ENCODE measurements at regions not wholly inside any gene's neighbourhood (a gene's known extent, or its start where the extent isn't known, plus 50 kb on each side); places are given as distances from the start of the nearest gene placed in this dataset.

GRCh38 chr4:188578657-188579056 is 439.4 kb downstream of the TRIML1 start:
- WGBS, 2 donors = 58 to 75% methylated on average over 1 of the region's 1 CpG
- no peak for DNase-seq (ENCODE audit: low spot score in 2 of 2)
- intact Hi-C loops (cut with DNase I; ENCODE audit: low total_unique reads) = no loop called here
- TF ChIP-seq POLR2A (IDR thresholded peaks at IDR 0.05) = no peak
- no peak overlapping the region for H3K4me3 ChIP-seq (ENCODE audit: low read depth, poor library complexity, severe bottlenecking)

GRCh38 chr4:188596021-188596420 is 456.8 kb downstream of the TRIML1 start:
- no peak for DNase-seq (ENCODE audit: low spot score in 2 of 2)
- no peak for TF ChIP-seq CTCF (IDR thresholded peaks at IDR 0.05)
- no peak for TF ChIP-seq POLR2A (IDR thresholded peaks at IDR 0.05)
- intact Hi-C loops (cut with DNase I; ENCODE audit: low total_unique reads) = no loop called here
- 73 to 83% methylated on average over 5 of the region's 5 CpGs for WGBS, 2 donors
- no peak overlapping the region for H3K4me3 ChIP-seq (ENCODE audit: low read depth, poor library complexity, severe bottlenecking)

GRCh38 chr4:188603646-188604045 is 464.4 kb downstream of the TRIML1 start:
- DNase-seq (ENCODE audit: low spot score in 2 of 2) = no peak
- TF ChIP-seq POLR2A (IDR thresholded peaks at IDR 0.05) (no peak), CTCF (IDR thresholded peaks at IDR 0.05) (no peak)
- intact Hi-C loops (cut with DNase I; ENCODE audit: low total_unique reads) = no loop called here
- 74 to 84% methylated on average over 4 of the region's 4 CpGs for WGBS, 2 donors
- no peak overlapping the region for H3K4me3 ChIP-seq (ENCODE audit: low read depth, poor library complexity, severe bottlenecking)

- TF ChIP-seq POLR2A (IDR thresholded peaks at IDR 0.05) (no peak), CTCF (IDR thresholded peaks at IDR 0.05) (no peak)
- intact Hi-C loops (cut with DNase I; ENCODE audit: low total_unique reads) = no loop called here
- no peak overlapping the region for H3K4me3 ChIP-seq (ENCODE audit: low read depth, poor library complexity, severe bottlenecking)
- WGBS, 2 donors = 80 to 85% methylated on average over 4 of the region's 4 CpGs
- DNase-seq (ENCODE audit: low spot score in 2 of 2) = no peak
Observed at GRCh38 chr4:188606635-188607034, 467.4 kb downstream of the TRIML1 start.

GRCh38 chr4:188611143-188611542 is 471.9 kb downstream of the TRIML1 start:
- WGBS, 2 donors = 78 to 80% methylated on average over 3 of the region's 3 CpGs
- H3K4me3 ChIP-seq (ENCODE audit: low read depth, poor library complexity, severe bottlenecking) = no peak overlapping the region
- intact Hi-C loops (cut with DNase I; ENCODE audit: low total_unique reads) = no loop called here

GRCh38 chr4:188612659-188613058 is 473.4 kb downstream of the TRIML1 start:
- intact Hi-C loops (cut with DNase I; ENCODE audit: low total_unique reads) = no loop called here
- no peak for TF ChIP-seq CTCF (IDR thresholded peaks at IDR 0.05)
- no peak for TF ChIP-seq POLR2A (IDR thresholded peaks at IDR 0.05)
- no peak for DNase-seq (ENCODE audit: low spot score in 2 of 2)
- no peak overlapping the region for H3K4me3 ChIP-seq (ENCODE audit: low read depth, poor library complexity, severe bottlenecking)
- WGBS, 2 donors = 68 to 76% methylated on average over 2 of the region's 2 CpGs

More at GRCh38 chr4:188611143-188611542, 471.9 kb downstream of the TRIML1 start:
- TF ChIP-seq POLR2A (IDR thresholded peaks at IDR 0.05) = no peak
- TF ChIP-seq CTCF (IDR thresholded peaks at IDR 0.05) = no peak
- DNase-seq (ENCODE audit: low spot score in 2 of 2) = no peak

Data from lower leg skin (tissue), 4 donors.